ENCODE measurements at regions not wholly inside any gene's neighbourhood (a gene's known extent, or its start where the extent isn't known, plus 50 kb on each side); places are given as distances from the start of the nearest gene placed in this dataset.

GRCh38 chr10:94085766-94086437 is 92.2 kb downstream of the PLCE1 start:
- DNase-seq (ENCODE audit: low spot score), result no peak

DNA sequence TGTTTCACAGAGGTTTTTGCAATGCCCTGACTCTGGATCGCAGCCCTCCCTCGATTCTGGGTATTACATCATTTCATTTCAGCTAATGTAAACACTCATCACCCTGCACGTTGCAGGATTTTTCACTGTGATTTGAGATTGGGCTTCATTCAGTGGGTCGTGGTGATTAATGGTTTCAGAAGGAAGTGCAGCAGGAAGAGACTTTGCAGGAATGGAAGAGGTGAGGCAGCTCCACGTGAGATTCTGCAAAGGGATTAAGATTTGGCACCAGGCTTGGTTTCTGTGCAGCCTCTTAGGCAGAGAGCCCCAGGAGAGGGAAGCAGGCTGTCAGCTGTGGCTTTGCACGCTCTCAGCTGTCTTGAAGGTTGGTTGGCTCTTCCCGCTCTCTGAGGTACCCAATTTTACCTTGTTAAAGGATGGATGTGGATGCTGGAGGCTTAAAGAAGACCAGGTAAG is 95.2 kb downstream of the PLCE1 start:
- DNase-seq (ENCODE audit: low spot score), result no peak

DNA sequence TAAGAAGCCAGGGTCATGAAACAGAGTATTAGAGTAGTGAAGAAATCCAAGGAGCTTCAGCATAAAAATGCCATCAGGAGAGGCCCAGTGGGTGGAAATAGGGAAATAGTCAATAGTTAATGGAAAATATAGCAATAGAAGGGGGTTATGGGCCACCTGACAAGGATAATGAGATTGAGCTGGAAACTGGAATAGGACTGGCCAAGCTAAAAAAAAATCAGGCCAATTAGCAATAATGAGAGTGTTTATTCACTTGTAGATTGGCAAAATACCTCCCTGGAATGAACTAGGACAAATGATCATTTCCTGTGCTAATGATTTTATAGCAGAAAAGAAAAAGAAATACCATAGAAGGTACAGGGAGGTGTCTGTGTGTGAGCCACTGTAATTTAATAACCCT is 97.9 kb downstream of the PLCE1 start:
- DNase-seq (ENCODE audit: low spot score), result no peak

GRCh38 chr10:94092848-94093247 is 99.1 kb downstream of the PLCE1 start:
- no peak for DNase-seq (ENCODE audit: low spot score)

GRCh38 chr10:94093286-94093905 is 99.7 kb downstream of the PLCE1 start:
- no peak for DNase-seq (ENCODE audit: low spot score)

DNA sequence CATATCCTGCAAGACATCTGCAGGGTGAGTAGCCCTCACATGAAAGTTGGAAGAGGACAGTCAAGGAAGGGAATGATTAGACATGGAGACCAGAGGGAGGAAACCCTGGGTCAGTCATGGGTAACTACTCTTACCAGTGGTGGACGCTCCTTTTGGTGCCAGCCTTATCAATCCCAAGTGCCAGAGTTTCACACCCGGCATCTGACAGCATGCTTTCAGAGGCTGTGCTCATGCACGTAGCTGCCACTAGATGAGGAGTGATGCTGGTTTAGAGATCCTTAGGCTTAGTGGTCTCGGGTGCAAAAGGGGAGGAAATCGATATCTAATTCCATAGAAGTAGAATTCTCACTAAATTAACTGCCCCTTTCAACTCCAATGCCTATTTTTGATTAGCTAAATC is 100.8 kb downstream of the PLCE1 start:
- no peak for DNase-seq (ENCODE audit: low spot score)

DNA sequence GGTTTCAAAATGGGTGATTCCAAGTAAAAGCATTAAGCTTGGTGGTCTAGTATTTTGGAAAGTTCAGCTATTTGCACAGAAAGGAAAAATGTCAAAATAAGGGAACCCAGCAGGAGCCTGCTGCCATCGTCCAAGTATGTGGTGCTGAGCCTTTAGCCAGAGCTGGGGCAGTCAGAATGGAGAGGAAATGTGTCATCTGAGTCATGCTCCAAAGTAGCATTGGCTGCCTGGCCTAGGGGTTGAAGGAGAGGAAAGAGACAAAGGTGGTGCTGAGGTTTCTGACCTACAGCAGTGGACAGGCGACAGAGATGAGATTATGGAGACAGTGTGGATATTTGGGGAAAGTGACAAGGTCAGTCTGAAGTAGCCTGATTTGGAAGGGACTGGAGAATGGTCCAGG is 103.9 kb downstream of the PLCE1 start:
- no peak for DNase-seq (ENCODE audit: low spot score)

DNA sequence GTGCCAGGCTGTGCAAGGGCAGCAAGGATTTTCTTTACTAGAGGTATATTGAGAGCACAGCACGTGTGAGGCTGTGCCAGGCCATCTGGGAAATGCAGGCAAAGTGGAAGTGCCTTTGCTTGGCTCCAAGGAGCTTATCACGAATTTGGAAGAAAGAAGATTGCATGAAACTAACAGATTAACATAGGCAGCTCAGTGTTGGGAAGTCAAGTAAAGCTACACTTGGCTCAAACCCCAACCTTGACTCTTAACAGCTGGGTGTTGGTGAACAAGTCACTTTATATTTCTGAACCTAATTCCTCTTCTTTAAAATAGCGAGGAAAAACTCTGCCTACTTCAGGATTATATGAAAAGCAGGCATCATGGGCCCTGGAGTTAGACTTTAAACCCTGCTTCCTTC is 105.2 kb downstream of the PLCE1 start:
- DNase-seq (ENCODE audit: low spot score), result no peak

GRCh38 chr10:94101894-94102293 is 108.2 kb downstream of the PLCE1 start:
- DNase-seq (ENCODE audit: low spot score), result no peak

GRCh38 chr10:94102436-94102835 is 108.7 kb downstream of the PLCE1 start:
- no peak for DNase-seq (ENCODE audit: low spot score)

DNA sequence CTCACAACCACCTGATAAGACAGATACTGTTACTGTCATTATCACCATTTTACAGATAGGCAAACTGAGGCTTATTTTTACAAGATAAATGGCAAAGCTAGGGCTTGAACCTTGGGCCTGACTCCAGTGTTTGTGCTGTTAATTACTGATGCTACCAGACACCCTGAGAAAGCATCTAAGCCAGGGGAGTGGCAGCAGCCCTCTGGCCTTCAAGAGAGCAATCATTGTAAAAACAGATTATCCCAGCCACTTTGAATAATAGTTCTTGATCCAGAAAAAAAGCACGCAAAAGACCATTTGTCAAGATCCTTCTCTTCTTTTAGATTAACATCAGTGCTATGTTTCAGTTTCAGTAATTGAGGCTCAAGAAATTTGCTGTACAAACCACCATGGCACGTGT is 109.5 kb downstream of the PLCE1 start:
- no peak for DNase-seq (ENCODE audit: low spot score)

DNA sequence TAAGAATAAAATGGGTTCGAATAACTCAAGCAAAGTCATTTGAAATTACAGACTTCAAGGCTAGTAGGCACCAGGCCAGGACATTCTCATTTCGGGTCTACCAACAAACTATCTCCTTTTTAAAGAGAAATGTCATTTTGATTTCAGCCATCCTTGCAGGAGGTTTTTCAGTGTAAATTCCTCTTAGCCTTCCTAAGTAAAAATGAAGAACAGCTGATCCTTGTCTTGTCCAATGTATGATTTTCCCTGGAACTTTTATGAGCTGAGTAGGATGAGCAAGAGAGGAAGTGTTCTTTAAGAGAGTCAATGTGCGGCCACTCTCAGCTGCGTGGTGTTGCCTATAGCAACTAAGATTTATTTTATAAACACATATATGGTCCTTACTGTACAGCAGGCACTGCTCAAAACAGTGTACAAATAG is 110.1 kb downstream of the PLCE1 start:
- no peak for DNase-seq (ENCODE audit: low spot score)

DNA sequence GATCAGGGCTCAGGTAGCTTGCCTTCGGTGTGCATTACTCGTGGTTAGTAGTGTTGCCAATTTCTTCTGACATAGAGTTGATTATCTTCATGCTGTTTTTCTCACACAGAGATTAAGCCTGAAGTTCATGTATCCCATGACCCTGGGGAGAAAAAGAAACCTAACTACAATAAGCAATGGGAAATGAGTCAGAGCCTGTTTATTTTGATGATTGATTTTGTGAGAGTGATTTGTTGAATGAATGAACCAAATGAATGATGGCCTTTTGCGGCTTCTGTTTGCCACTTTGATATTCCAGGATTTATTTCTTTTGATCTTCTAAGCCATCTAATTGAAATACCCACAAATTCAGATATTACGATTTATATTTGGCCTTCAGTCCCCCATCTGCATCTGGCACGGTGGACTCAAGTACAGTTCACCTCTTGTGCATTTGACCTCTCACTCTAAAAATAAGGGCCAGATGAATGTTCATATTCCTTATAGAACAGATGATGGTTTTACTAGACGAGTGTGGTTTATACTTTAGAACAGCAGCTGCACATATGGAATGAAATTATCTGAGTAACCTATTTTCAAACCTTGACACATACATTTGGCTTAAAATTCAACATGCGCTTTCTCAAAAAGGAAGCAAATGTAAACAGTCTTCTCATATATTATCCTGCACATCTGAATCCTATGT is 110.7 kb downstream of the PLCE1 start:
- no peak for DNase-seq (ENCODE audit: low spot score)

GRCh38 chr10:94105226-94105625 is 111.5 kb downstream of the PLCE1 start:
- no peak for DNase-seq (ENCODE audit: low spot score)

DNA sequence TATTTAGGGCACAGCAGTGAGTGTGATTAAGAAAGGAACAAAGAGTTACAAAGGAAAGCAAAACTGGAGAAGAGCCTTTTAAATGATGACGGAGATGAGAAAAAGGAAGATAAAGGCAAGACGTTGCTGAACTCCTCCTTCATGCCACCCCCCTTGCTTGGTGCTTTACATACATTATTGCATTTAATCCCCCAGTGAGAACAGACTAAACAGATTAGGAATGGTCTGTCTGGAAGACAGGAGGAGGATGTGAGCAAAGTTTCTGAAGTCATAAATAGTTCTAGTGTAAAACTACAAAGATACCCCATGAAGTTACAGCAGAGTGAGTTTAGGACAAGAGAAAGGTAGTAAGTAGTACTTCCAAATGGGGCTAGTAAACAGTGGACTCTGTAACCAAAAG is 113.5 kb downstream of the PLCE1 start:
- no peak for DNase-seq (ENCODE audit: low spot score)

DNA sequence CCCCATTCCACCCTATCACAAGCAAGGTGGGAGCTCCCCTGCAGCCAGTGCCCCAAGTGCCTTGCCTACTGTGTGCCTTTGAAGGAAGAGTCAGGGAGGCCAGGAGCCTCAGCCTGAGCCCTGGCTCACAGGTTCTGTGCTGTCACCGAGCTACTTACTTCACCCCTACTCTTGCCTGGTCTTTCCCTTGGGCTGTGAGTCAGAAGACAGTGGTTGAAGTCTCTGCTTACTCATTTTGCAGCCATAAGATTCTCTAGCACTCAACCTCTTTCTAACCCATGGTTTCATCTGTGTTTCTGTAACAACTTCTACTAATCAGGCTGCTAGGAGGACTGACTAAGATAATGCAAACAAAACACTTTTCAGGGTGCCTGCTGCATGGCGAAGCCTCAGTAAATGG is 114.5 kb downstream of the PLCE1 start:
- no peak for DNase-seq (ENCODE audit: low spot score)

DNA sequence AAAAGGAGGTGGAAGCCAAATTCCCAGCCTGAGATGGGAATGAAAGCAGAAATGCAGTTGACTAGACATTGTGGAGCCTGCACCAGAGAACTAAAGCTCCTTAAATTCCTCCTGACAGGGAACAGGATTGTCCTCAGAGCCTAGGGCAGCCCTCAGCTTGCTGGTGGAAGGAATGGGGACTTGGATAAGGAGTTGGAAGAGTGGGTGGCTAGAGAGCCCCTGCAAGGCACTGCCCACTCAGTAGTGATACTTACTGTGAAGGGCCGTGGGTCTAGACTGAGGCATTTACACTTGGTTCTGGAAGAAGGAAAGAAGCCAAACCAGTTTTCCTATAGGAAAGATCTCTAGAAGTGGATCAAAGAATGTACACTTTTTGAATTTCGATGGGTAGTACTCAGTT is 117.6 kb downstream of the PLCE1 start:
- no peak for DNase-seq (ENCODE audit: low spot score)

GRCh38 chr10:94112321-94112720 is 118.6 kb downstream of the PLCE1 start:
- no peak for DNase-seq (ENCODE audit: low spot score)

DNA sequence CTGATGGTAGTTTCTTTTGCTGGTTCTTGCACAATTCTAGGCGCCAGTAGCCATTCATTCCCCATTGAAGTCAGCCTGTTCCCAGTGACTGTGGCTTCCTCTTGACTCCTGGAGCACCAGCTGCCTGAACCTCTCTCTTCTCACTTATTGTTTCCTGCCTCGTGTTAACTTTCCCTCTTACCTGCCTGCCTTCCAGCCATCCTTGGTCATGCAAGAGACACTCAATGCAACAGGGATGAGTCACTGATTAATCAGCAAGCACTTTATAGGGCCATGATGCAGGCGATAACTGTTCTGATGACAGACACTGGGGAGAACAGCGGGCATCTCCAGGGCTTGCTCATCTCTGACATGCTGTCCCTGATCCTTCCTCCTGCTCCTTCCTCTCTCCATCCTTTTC is 122.0 kb downstream of the PLCE1 start:
- no peak for DNase-seq (ENCODE audit: low spot score)

GRCh38 chr10:94116848-94117247 is 123.1 kb downstream of the PLCE1 start:
- DNase-seq (ENCODE audit: low spot score), result no peak

DNA sequence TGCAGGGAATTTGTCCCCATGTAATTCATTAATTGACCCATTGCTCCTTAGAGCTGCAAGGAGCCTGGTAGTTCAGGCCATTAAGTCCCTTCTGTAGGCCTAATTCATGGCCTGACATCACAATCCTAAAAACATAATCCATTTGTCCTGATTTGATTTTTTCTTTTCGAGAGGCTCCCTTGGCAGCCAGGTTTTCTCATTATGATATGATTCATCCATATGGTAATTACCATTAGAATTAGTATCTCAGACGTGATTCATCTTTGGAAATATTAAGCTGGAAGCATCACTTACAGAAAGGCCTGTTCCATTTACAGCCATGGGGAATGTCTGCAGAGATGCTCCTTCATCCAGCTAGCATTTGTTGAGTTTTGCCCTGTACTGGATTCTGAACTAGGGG is 128.5 kb downstream of the PLCE1 start:
- no peak for DNase-seq (ENCODE audit: low spot score)

- no peak for DNase-seq (ENCODE audit: low spot score)
Observed at GRCh38 chr10:94123258-94123995, 129.7 kb downstream of the PLCE1 start.
